DMS53 treated with DMSO at 0.1 percent for 48 hours (cell line): ENCODE measurements at regions not wholly inside any gene's neighbourhood (a gene's known extent, or its start where the extent isn't known, plus 50 kb on each side); places are given as distances from the start of the nearest gene placed in this dataset.

Experiments
- DNase-seq: peaks from one replicate; lab custom pipeline; 2025; ENCODE audit not compliant: unreplicated experiment; lab: John Stamatoyannopoulos, UW

- DNase-seq: no peak
Observed at GRCh38 chr1:157893686-157894085, 52.1 kb upstream of the CD5L start.

DNA sequence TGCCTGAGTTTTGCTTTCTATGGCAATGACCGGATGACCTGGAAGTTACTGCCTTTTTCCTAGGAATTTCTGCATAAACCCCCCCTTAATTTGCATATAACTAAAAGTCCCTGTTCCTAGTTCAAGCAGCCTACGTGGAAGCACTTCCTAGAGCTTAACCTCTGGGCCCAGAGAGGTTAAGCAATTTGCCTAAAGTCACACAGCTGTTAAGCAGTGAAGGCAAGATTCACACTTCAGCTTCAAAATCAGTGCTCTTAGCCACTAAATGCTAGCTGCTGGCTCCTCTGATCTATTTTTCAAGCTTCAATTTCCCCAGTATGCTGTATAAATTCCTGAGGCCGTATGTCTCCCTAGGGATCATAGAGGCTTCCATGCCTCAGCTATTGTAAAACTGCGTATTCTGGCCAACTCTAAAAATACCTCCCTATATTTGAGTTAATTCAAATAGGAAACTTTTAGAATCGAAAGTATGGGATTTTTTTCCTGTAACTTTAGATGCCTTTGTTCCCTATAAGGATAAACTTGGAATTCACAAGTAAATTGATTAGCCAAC is 53.1 kb upstream of the CD5L start:
- DNase-seq: no peak

DNA sequence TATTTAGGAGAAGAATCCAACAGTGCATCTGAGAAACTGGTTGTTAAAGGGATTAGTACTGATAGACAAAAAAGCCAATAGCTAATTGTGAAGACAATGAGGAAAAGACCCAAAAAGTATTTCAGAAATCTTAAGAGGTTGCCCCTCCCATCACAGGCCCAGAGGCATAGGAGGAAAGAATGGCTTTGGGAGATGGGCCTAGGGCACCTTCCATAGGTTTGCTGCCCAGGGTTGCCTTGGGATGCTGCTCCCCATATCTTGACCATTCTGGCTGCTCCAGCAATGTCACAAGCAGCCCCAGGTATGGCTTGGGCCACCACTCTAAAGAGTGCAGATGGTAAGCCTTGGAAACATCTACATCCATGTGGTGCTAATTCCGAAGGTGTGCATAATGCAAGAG is 68.7 kb upstream of the CD5L start:
- DNase-seq: no peak

GRCh38 chr1:157915859-157916258 is 74.3 kb upstream of the CD5L start:
- DNase-seq: no peak

- DNase-seq: no peak
Observed at GRCh38 chr1:157916887-157917570, 75.4 kb upstream of the CD5L start.

DNA sequence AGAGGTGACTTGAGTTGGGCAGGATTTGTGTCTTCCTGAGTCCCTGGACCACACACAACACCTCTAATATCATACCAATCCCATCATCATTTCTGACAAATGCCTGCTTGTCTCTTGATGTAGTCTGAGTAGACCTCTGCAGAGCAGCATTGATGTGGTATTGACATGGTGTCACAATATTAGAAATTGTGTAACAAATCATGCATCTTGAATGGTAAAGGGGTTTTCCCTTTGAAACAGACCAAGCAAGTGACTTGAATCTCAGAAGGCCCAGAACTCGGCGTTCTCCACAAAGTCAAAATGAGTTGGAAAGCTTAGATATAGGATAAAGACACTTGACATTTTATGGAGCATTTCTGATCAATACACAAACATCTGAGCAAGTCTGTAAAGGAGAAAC is 72.7 kb upstream of the KIRREL1 start:
- DNase-seq: no peak

DNA sequence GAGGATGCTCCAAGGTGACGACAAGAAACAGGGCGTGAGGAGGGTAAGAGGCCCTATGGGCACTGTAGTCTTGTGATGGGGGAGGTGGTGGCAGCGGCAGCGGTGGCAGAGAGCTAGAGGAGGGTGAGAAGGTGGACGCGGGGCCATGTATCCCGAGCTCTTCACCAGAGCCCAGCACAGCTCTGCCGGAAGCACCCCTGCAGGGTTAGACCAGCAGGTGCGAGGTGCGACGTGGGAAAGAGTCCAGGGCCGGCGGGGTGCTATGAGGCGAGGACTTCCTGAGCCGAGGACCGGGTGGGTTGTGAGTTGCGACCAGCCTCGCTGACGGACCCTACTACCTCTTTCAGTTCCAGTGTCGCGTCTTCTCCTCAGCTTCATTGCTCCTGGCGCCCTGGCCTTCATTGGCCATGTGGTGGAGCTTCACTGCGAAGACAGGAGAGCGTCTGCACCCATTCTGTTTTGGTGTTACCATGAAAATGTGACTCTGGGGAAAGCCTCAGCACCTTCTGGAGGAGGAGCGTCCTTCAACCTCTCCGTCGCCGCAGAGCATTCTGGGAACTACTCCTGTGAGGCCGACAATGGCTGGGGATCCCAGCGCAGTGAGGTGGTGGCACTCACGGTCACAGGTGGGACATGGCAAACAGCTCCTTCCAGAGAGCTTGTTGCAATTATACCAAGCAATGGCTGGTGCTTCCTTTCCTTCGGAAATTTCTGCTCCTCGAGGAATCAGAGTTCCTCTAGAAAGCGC is 67.9 kb upstream of the KIRREL1 start:
- DNase-seq: no peak

DNA sequence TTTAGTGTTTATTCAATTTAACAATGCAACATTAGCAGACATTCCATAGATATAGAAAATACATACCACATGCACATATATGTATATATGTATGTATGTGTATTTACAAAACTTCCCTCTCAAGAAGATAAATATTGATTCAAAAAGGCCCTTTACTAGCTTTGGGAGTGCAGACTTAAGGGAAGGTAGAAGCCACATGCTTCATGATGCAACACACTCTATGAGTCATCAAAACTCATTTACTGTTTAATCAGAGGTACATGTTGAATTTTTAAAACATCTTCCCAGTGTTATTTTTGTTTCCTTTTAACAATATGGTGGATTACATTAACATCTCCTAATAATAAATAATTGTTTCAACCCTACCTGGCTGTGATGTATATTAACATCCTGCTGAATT is 61.4 kb upstream of the KIRREL1 start:
- DNase-seq: peak; percentile 68

- no peak for DNase-seq
Observed at GRCh38 chr1:157937744-157938143, 55.7 kb upstream of the KIRREL1 start.

DNA sequence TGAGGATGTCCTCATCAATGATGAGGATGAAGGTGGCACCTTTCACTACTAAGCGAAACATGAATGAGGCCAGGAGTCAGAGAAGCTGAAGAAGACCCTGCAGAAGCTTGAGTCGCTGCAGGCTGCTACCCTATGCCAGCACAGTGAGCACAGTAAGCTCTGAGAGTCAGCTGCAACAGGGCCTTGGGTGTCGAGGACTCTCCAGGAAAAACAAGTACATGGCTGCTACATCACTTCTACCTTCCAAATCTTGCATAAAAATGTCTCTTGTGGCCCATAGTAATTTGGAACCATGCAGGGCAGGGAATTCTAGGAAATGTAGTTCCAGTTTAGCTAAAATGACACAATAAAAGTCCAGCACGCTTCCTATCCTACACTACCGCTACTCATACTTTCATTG is 51.5 kb upstream of the KIRREL1 start:
- no peak for DNase-seq
